H1 (cell line): ENCODE measurements at regions not wholly inside any gene's neighbourhood (a gene's known extent, or its start where the extent isn't known, plus 50 kb on each side); places are given as distances from the start of the nearest gene placed in this dataset.

Source experiments
- CTCF ChIA-PET: fragments of 300-600 bp; sonication (Branson Sonifier 250); formaldehyde crosslinking; loops from one replicate; lab custom pipeline; 2021; ENCODE audit not compliant: partially characterized antibody; lab: Charles Lee
- POLR2A ChIA-PET: fragments of 300-600 bp; sonication (Branson Sonifier 250); formaldehyde crosslinking; loops from one replicate; lab custom pipeline; 2021; ENCODE audit warnings: inconsistent platforms; ENCODE audit not compliant: partially characterized antibody; lab: Charles Lee
- DNase-seq, 2 experiments: peaks; one replicate each; pipeline versions ENCODE4 v3.0.0 to v3.0.0-alpha.2; 2010 to 2022; ENCODE audit warnings: low spot score in 2 of 2, low read depth in 1 of 2, mixed read lengths in 1 of 2
- FAIRE-seq: peaks from 2 replicates; lab custom pipeline; 2011; peaks lifted over from hg19 to GRCh38; lab: Jason Lieb, UNC
- H2AFZ ChIP-seq: 2 replicates; pipeline ENCODE4 v1.8.1; 2012; ENCODE audit warnings: low read length, inconsistent platforms
- H2AK5ac ChIP-seq: 2 replicates; pipeline ENCODE4 v1.6.1; 2013; ENCODE audit warnings: low read depth, low read length
- H2BK120ac ChIP-seq: replicated peaks from 2 replicates; pipeline ENCODE3; 2013; ENCODE audit warnings: low read depth, low read length, inconsistent platforms
- H2BK12ac ChIP-seq: 2 replicates; pipeline ENCODE4 v1.6.1; 2013; ENCODE audit warnings: low read depth, low read length
- H2BK15ac ChIP-seq: 2 replicates; pipeline ENCODE4 v1.6.1; 2013; ENCODE audit warnings: low read length
- H2BK20ac ChIP-seq: 2 replicates; pipeline ENCODE4 v1.6.1; 2013; ENCODE audit warnings: low read length
- H2BK5ac ChIP-seq: 2 replicates; pipeline ENCODE4 v1.6.1; 2013; ENCODE audit warnings: low read depth, low read length
- H3K14ac ChIP-seq: 2 replicates; pipeline ENCODE4 v1.6.1; 2013; ENCODE audit warnings: inconsistent platforms; ENCODE audit not compliant: insufficient read length
- H3K18ac ChIP-seq: 2 replicates; pipeline ENCODE4 v1.6.1; 2013; ENCODE audit warnings: low read length; ENCODE audit errors: extremely low read depth
- H3K23ac ChIP-seq: 2 replicates; pipeline ENCODE4 v1.6.1; 2013; ENCODE audit warnings: inconsistent platforms; ENCODE audit not compliant: insufficient read length
- H3K23me2 ChIP-seq: 2 replicates; pipeline ENCODE4 v1.6.1; 2013; ENCODE audit warnings: low read depth, low read length
- H3K27ac ChIP-seq: 2 replicates; pipeline ENCODE4 v1.6.1; 2011; ENCODE audit warnings: low read depth, low read length, inconsistent platforms
- H3K27me3 ChIP-seq, 4 experiments: replicated peaks in 1 of 4; 1 replicate in 1 of 4; 2 replicates in 3 of 4; pipeline versions ENCODE4 v1.6.1 to v1.8.1; 2011 to 2013; ENCODE audit warnings: low read length in 3 of 4, mild to moderate bottlenecking in 3 of 4, inconsistent platforms in 2 of 4, mixed read lengths in 2 of 4, moderate library complexity in 1 of 4; ENCODE audit not compliant: control insufficient read depth in 3 of 4, insufficient read depth in 3 of 4; ENCODE audit errors: extremely low read depth in 1 of 4
- H3K36me3 ChIP-seq, 4 experiments: 2 replicates each; pipeline versions ENCODE4 v1.6.1 to v1.8.1; 2011 to 2013; ENCODE audit warnings: mild to moderate bottlenecking in 4 of 4, low read length in 3 of 4, moderate library complexity in 2 of 4, control low read depth in 1 of 4, inconsistent platforms in 1 of 4; ENCODE audit not compliant: insufficient read depth in 4 of 4, control insufficient read depth in 2 of 4
- H3K4ac ChIP-seq: replicated peaks from 2 replicates; pipeline ENCODE3; 2013; ENCODE audit warnings: low read length, low read depth, mixed read lengths, inconsistent platforms; ENCODE audit not compliant: insufficient read length
- H3K4me1 ChIP-seq, 4 experiments: replicated peaks in 1 of 4; 1 replicate in 1 of 4; 2 replicates in 3 of 4; pipeline versions ENCODE4 v1.6.1 to v1.8.1; 2011 to 2013; ENCODE audit warnings: low read length in 3 of 4, inconsistent platforms in 2 of 4, mixed read lengths in 1 of 4; ENCODE audit not compliant: insufficient read depth in 4 of 4, control insufficient read depth in 3 of 4
- H3K4me2 ChIP-seq, 2 experiments: 2 replicates each; pipeline versions ENCODE4 v1.6.1 to v1.8.1; 2011 to 2013; ENCODE audit warnings: low read depth in 2 of 2, low read length in 2 of 2, control low read depth in 1 of 2, inconsistent platforms in 1 of 2, mild to moderate bottlenecking in 1 of 2; ENCODE audit not compliant: insufficient read depth in 1 of 2
- H3K4me3 ChIP-seq, 4 experiments: fragments of 200-600, 300-600 bp in 1 of 4; sonication (generic), shearing (Covaris generic), sonication (Bioruptor Twin) in 1 of 4; 2 replicates each; pipeline versions ENCODE4 v1.5.1 to v1.8.1; 2011 to 2016; ENCODE audit warnings: low read length in 4 of 4, low read depth in 3 of 4, control low read depth in 2 of 4, inconsistent platforms in 2 of 4, mild to moderate bottlenecking in 2 of 4, mixed read lengths in 1 of 4, moderate library complexity in 1 of 4; ENCODE audit not compliant: insufficient read depth in 2 of 4; ENCODE audit errors: extremely low read depth in 1 of 4
- H3K56ac ChIP-seq: replicated peaks from 2 replicates; pipeline ENCODE3; 2013; ENCODE audit warnings: low read depth, mild to moderate bottlenecking, mixed read lengths, low read length, inconsistent platforms; ENCODE audit not compliant: insufficient read length
- H3K79me1 ChIP-seq: 2 replicates; pipeline ENCODE4 v1.6.1; 2013; ENCODE audit warnings: low read depth, low read length, control low read depth
- H3K79me2 ChIP-seq, 2 experiments: 2 replicates each; pipeline versions ENCODE4 v1.6.1 to v1.8.1; 2012 to 2013; ENCODE audit warnings: low read length in 2 of 2, mild to moderate bottlenecking in 2 of 2, inconsistent platforms in 1 of 2; ENCODE audit not compliant: insufficient read depth in 2 of 2, control insufficient read depth in 1 of 2
- H3K9ac ChIP-seq, 4 experiments: replicated peaks in 1 of 4; 1 replicate in 1 of 4; 2 replicates in 3 of 4; pipeline versions ENCODE4 v1.6.1 to v1.8.1; 2011 to 2013; ENCODE audit warnings: low read depth in 3 of 4, low read length in 3 of 4, control low read depth in 2 of 4, mild to moderate bottlenecking in 2 of 4, moderate library complexity in 2 of 4, inconsistent platforms in 1 of 4; ENCODE audit errors: extremely low read depth in 1 of 4
- H3K9me3 ChIP-seq, 2 experiments: 2 replicates each; pipeline versions ENCODE4 v1.6.1 to v1.8.1; 2012 to 2013; ENCODE audit warnings: mild to moderate bottlenecking in 2 of 2, moderate library complexity in 2 of 2, control low read depth in 1 of 2, inconsistent platforms in 1 of 2, low read depth in 1 of 2, low read length in 1 of 2, mixed read lengths in 1 of 2; ENCODE audit not compliant: insufficient read depth in 2 of 2
- H4K20me1 ChIP-seq, 2 experiments: replicated peaks in 1 of 2; 2 replicates each; pipeline versions ENCODE3 to v1.8.1; 2011 to 2013; ENCODE audit warnings: inconsistent platforms in 2 of 2, low read length in 2 of 2, mild to moderate bottlenecking in 1 of 2; ENCODE audit not compliant: insufficient read depth in 2 of 2, control insufficient read depth in 1 of 2
- H4K5ac ChIP-seq: 2 replicates; pipeline ENCODE4 v1.6.1; 2013; ENCODE audit warnings: low read length, low read depth, mixed read lengths, inconsistent platforms; ENCODE audit not compliant: insufficient read length
- H4K8ac ChIP-seq: 2 replicates; pipeline ENCODE4 v1.8.0; 2013; ENCODE audit warnings: mild to moderate bottlenecking, moderate library complexity, low read length, inconsistent platforms; ENCODE audit not compliant: insufficient read depth; ENCODE audit errors: extremely low read depth
- H4K91ac ChIP-seq: replicated peaks from 2 replicates; pipeline ENCODE3; 2013; ENCODE audit warnings: low read length, mixed read lengths, inconsistent platforms; ENCODE audit not compliant: insufficient read length
- CREB1 ChIP-seq: IDR thresholded peaks from 2 replicates; pipeline ENCODE4 v1.6.1; 2012; ENCODE audit warnings: inconsistent platforms
- TBP ChIP-seq: IDR thresholded peaks from 2 replicates; pipeline ENCODE4 v1.6.1; 2011; ENCODE audit warnings: low read depth, low read length, improper control_type of control experiment
- WGBS, 2 experiments: shearing (Covaris generic) in 1 of 2; methylation state at CpG; one replicate each; pipeline versions ENCODE4 v1.1.6 to v1.1.7; 2013 to 2015; ENCODE audit warnings: low lambda C conversion rate in 2 of 2, mixed read lengths in 2 of 2, inconsistent platforms in 1 of 2, low coverage in 1 of 2, missing lambda C conversion rate in 1 of 2; ENCODE audit not compliant: insufficient replicate concordance in 2 of 2, insufficient coverage in 1 of 2, insufficient read length in 1 of 2; ENCODE audit errors: extremely low coverage in 1 of 2, missing lambda C conversion rate in 1 of 2; 5-methylcytosine and 5-hydroxymethylcytosine counted together

DNA sequence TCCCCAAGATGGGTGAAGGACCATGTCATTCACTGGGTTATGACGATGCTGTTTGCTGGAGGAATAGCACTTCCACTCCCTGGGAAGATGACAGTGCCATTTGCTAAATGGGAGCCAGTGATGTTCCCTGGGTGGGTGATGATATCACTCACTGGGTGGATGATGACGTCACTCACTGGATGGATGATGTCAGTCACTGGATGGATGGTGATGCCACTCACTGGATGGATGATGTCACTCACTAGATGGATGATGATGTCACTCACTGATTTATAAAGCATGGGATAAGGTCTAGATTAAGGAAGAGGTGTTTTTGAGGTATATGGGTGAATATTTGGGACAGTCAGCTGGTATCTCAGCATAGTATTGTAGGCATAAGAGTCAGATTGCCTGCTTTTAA, 457.2 kb downstream of the AJAP1 start:
- Histone ChIP-seq H3K23ac (no peak overlapping the region), H3K4me3 (no peak overlapping the region), H2BK20ac (no peak overlapping the region; the same call in 1 of the 2 replicates), H3K4me1 (peaks cover 3 to 14% (median 4%) of the 10 kb centered on the region in 4 experiments; a peak in 6 of 7 replicates), H2AFZ (no peak overlapping the region), H3K18ac (no peak overlapping the region), H4K20me1 (no peaks in the 10 kb centered on the region), H3K79me2 (no peaks in the 10 kb centered on the region), H4K8ac (no peak overlapping the region), H2BK15ac (0 out of 2 replicates have a peak overlapping the region, but pooled peaks have one; percentile 5), H3K27me3 (no peaks in the 10 kb centered on the region), H3K56ac (no peak overlapping the region), H3K36me3 (no peaks in the 10 kb centered on the region), H2AK5ac (0 out of 2 replicates have a peak overlapping the region, but pooled peaks have one; percentile 4), H3K27ac (no peak overlapping the region), H3K79me1 (no peaks in the 10 kb centered on the region), H2BK5ac (no peak overlapping the region), H3K9me3 (no peaks in the 10 kb centered on the region), H3K14ac (no peak overlapping the region), H2BK12ac (peak overlapping the region; percentile 39; the same call in 1 of the 2 replicates), H4K5ac (no peak overlapping the region)
- FAIRE-seq (no peak), DNase-seq (no peak)
- WGBS, 2 experiments = 97% methylated on average over 2 of the region's 2 CpGs; no CpG with 5 or more reads in 1 of the 2 experiments
- POLR2A ChIA-PET = no interaction called here
- CTCF ChIA-PET = interaction anchor here (1.6 kb wide), 1 partner anchor 11 kb away, joined by 3 read pairs; no protein-coding TSS in a partner anchor
- TF ChIP-seq TBP (no peak), CREB1 (peak; percentile 68)
- TF ChIP-seq, all 59 proteins: peak for 1
- Histone ChIP-seq H3K4ac (no peak overlapping the region), H3K9ac (no peak overlapping the region), H4K91ac (no peak overlapping the region), H2BK120ac (no peak overlapping the region), H3K23me2 (peaks cover 4% of the 10 kb centered on the region; the same call in 1 of the 2 replicates), H3K4me2 (no peak overlapping the region)
